ENCODE measurements at regions not wholly inside any gene's neighbourhood (a gene's known extent, or its start where the extent isn't known, plus 50 kb on each side); places are given as distances from the start of the nearest gene placed in this dataset.
A peak's percentile ranks its signal among the peaks of the same experiment; 100 is the strongest.

GRCh38 chr7:118079369-118079768 is 104.6 kb upstream of the LSM8 start:
- no peak for DNase-seq (ENCODE audit: low read depth)

GRCh38 chr7:118080947-118081346 is 103.0 kb upstream of the LSM8 start:
- DNase-seq (ENCODE audit: low read depth), result peak; percentile 44

GRCh38 chr7:118082506-118082905 is 101.5 kb upstream of the LSM8 start:
- DNase-seq (ENCODE audit: low read depth), result no peak

GRCh38 chr7:118085000-118085399 is 99.0 kb upstream of the LSM8 start:
- DNase-seq (ENCODE audit: low read depth), result no peak

- no peak for DNase-seq (ENCODE audit: low read depth)
These were observed 96.8 kb upstream of the LSM8 start for GRCh38 chr7:118087126-118087525.

GRCh38 chr7:118094044-118094443 is 89.9 kb upstream of the LSM8 start:
- DNase-seq (ENCODE audit: low read depth), result no peak

- DNase-seq (ENCODE audit: low read depth), result peak; percentile 25
These were observed 79.0 kb upstream of the LSM8 start for GRCh38 chr7:118104812-118105441.

- no peak for DNase-seq (ENCODE audit: low read depth)
These were observed 74.4 kb upstream of the LSM8 start for GRCh38 chr7:118109607-118110006.

- DNase-seq (ENCODE audit: low read depth), result peak; percentile 7
These were observed 73.6 kb upstream of the LSM8 start for GRCh38 chr7:118110178-118110925.

GRCh38 chr7:118111347-118111746 is 72.6 kb upstream of the LSM8 start:
- DNase-seq (ENCODE audit: low read depth), result no peak

GRCh38 chr7:118114175-118114574 is 69.8 kb upstream of the LSM8 start:
- DNase-seq (ENCODE audit: low read depth), result no peak

- no peak for DNase-seq (ENCODE audit: low read depth)
These were observed 54.7 kb upstream of the LSM8 start for GRCh38 chr7:118129041-118129795.

GRCh38 chr7:118132764-118133163 is 51.2 kb upstream of the LSM8 start:
- DNase-seq (ENCODE audit: low read depth), result no peak
